HuH-7 (cell line): ENCODE measurements at regions not wholly inside any gene's neighbourhood (a gene's known extent, or its start where the extent isn't known, plus 50 kb on each side); places are given as distances from the start of the nearest gene placed in this dataset.

Experiments used
- DNase-seq: peaks from one replicate; pipeline ENCODE4 v3.0.0; 2011; ENCODE audit warnings: low spot score

- no peak for DNase-seq
These were observed 525.3 kb downstream of the CD83 start for GRCh38 chr6:14642842-14643241.

- DNase-seq = no peak
These were observed 526.8 kb downstream of the CD83 start for GRCh38 chr6:14644381-14644780.

- DNase-seq = no peak
These were observed 527.6 kb downstream of the CD83 start for GRCh38 chr6:14645221-14645620.

GRCh38 chr6:14645841-14646240, 528.3 kb downstream of the CD83 start:
- DNase-seq = no peak

- no peak for DNase-seq
These were observed 528.8 kb downstream of the CD83 start for GRCh38 chr6:14646371-14646770.

GRCh38 chr6:14647357-14647756, 529.8 kb downstream of the CD83 start:
- DNase-seq = no peak

- no peak for DNase-seq
These were observed 535.0 kb downstream of the CD83 start for GRCh38 chr6:14652536-14652935.

GRCh38 chr6:14655201-14656061, 537.9 kb downstream of the CD83 start:
- DNase-seq = no peak

- no peak for DNase-seq
These were observed 538.5 kb downstream of the CD83 start for GRCh38 chr6:14656078-14656521.

GRCh38 chr6:14656649-14657048, 539.1 kb downstream of the CD83 start:
- DNase-seq = no peak

- DNase-seq = no peak
These were observed 540.5 kb downstream of the CD83 start for GRCh38 chr6:14658030-14658429.

GRCh38 chr6:14658886-14659561, 541.5 kb downstream of the CD83 start:
- no peak for DNase-seq

GRCh38 chr6:14659841-14660240, 542.3 kb downstream of the CD83 start:
- no peak for DNase-seq

- no peak for DNase-seq
These were observed 543.4 kb downstream of the CD83 start for GRCh38 chr6:14660806-14661579.

GRCh38 chr6:14661691-14662090, 544.1 kb downstream of the CD83 start:
- DNase-seq = no peak

GRCh38 chr6:14664112-14664601, 546.6 kb downstream of the CD83 start:
- DNase-seq = no peak

- no peak for DNase-seq
These were observed 547.2 kb downstream of the CD83 start for GRCh38 chr6:14664621-14665315.

- no peak for DNase-seq
These were observed 548.5 kb downstream of the CD83 start for GRCh38 chr6:14665827-14666724.

- no peak for DNase-seq
These were observed 553.2 kb downstream of the CD83 start for GRCh38 chr6:14670806-14671205.

GRCh38 chr6:14671261-14671681, 553.7 kb downstream of the CD83 start:
- no peak for DNase-seq

- DNase-seq = no peak
These were observed 554.4 kb downstream of the CD83 start for GRCh38 chr6:14671937-14672336.
